Vagina (tissue), 2 donors: ENCODE measurements at regions not wholly inside any gene's neighbourhood (a gene's known extent, or its start where the extent isn't known, plus 50 kb on each side); places are given as distances from the start of the nearest gene placed in this dataset.

ENCODE experiments used
- CTCF ChIP-seq, 3 experiments: fragments of 450-650 bp in 2 of 3; fragments of 200-600 bp in 1 of 3; sonication (generic) in 1 of 3; IDR thresholded peaks; one replicate each; pipeline ENCODE4 v1.5.1; 2017 to 2019; ENCODE audit warnings: antibody characterized with exemption in 3 of 3, mild to moderate bottlenecking in 2 of 3, moderate library complexity in 2 of 3
- POLR2A ChIP-seq, 2 donors: fragments of 450-650 bp; IDR thresholded peaks; one replicate each; pipeline ENCODE4 v1.6.1; 2017; ENCODE audit warnings: antibody characterized with exemption in 2 of 2, mild to moderate bottlenecking in 2 of 2, moderate library complexity in 2 of 2
- POLR2AphosphoS5 ChIP-seq, 2 donors: sonication (generic); formaldehyde crosslinking; IDR thresholded peaks; one replicate each; pipeline ENCODE4 v1.9.0; 2017; ENCODE audit warnings: antibody characterized with exemption in 2 of 2, mild to moderate bottlenecking in 2 of 2, low read depth in 1 of 2; ENCODE audit not compliant: insufficient read depth in 1 of 2

- TF ChIP-seq CTCF (IDR thresholded peaks at IDR 0.05) (no peak), POLR2A (IDR thresholded peaks at IDR 0.05) (no peak), POLR2AphosphoS5 (IDR thresholded peaks at IDR 0.05; ENCODE audit: insufficient read depth in 1 of 2, low read depth in 1 of 2) (no peak)
These were observed 281.6 kb upstream of the MGAT5 start for GRCh38 chr2:133972297-133972696.
